HG03025 (cell line): ENCODE measurements at regions not wholly inside any gene's neighbourhood (a gene's known extent, or its start where the extent isn't known, plus 50 kb on each side); places are given as distances from the start of the nearest gene placed in this dataset.
"Not testable (repeated sequence)": the region's sequence is repeated elsewhere in the genome, so short reads cannot be mapped to it uniquely, and the experiment has no call there.

ENCODE experiments used
- ATAC-seq: cut with Tn5 transposase; IDR thresholded peaks from one replicate; pipeline ENCODE4 v1.9.1; 2021; ENCODE audit warnings: mild to moderate bottlenecking, moderate library complexity; ENCODE audit not compliant: unreplicated experiment, low FRiP score

- ATAC-seq = not testable (repeated sequence)
Observed at GRCh38 chr1:117314951-117315350, 52.3 kb upstream of the MAN1A2 start.

GRCh38 chr1:117313555-117313954 lies 53.7 kb upstream of the MAN1A2 start:
- no peak for ATAC-seq

- no peak for ATAC-seq
Observed at GRCh38 chr1:117312453-117313138, 54.7 kb upstream of the MAN1A2 start.

GRCh38 chr1:117308311-117308916 lies 58.8 kb upstream of the MAN1A2 start:
- no peak for ATAC-seq

- no peak for ATAC-seq
Observed at GRCh38 chr1:117301901-117302300, 65.3 kb upstream of the MAN1A2 start.

- not testable (repeated sequence) for ATAC-seq
Observed at GRCh38 chr1:117300183-117300582, 67.1 kb upstream of the MAN1A2 start.

- no peak for ATAC-seq
Observed at GRCh38 chr1:117295001-117295400, 72.2 kb upstream of the MAN1A2 start.

GRCh38 chr1:117290890-117291289 lies 76.4 kb upstream of the MAN1A2 start:
- no peak for ATAC-seq

- ATAC-seq = no peak
Observed at GRCh38 chr1:117289316-117289870, 77.9 kb upstream of the MAN1A2 start.

- no peak for ATAC-seq
Observed at GRCh38 chr1:117286562-117286961, 75.8 kb upstream of the VTCN1 start.

- no peak for ATAC-seq
Observed at GRCh38 chr1:117286145-117286544, 75.4 kb upstream of the VTCN1 start.

GRCh38 chr1:117284399-117285215 lies 73.9 kb upstream of the VTCN1 start:
- ATAC-seq = no peak

GRCh38 chr1:117278531-117278930 lies 67.8 kb upstream of the VTCN1 start:
- ATAC-seq = no peak

- peak; percentile 74 for ATAC-seq
Observed at GRCh38 chr1:117275055-117275454, 64.3 kb upstream of the VTCN1 start.

- no peak for ATAC-seq
Observed at GRCh38 chr1:117271959-117272358, 61.2 kb upstream of the VTCN1 start.

GRCh38 chr1:117271129-117271528 lies 60.4 kb upstream of the VTCN1 start:
- no peak for ATAC-seq

GRCh38 chr1:117270679-117271078 lies 60.0 kb upstream of the VTCN1 start:
- no peak for ATAC-seq

- no peak for ATAC-seq
Observed at GRCh38 chr1:117268535-117269455, 58.1 kb upstream of the VTCN1 start.

GRCh38 chr1:117267232-117267774 lies 56.6 kb upstream of the VTCN1 start:
- ATAC-seq = no peak

- no peak for ATAC-seq
Observed at GRCh38 chr1:117262976-117263375, 52.2 kb upstream of the VTCN1 start.
